GM18505 (cell line): ENCODE measurements at regions not wholly inside any gene's neighbourhood (a gene's known extent, or its start where the extent isn't known, plus 50 kb on each side); places are given as distances from the start of the nearest gene placed in this dataset.

ENCODE experiments used
- ATAC-seq: cut with Tn5 transposase; IDR thresholded peaks from one replicate; pipeline ENCODE4 v1.9.1; 2021; ENCODE audit not compliant: unreplicated experiment
- POLR2A ChIP-seq: IDR thresholded peaks from 4 replicates; pipeline ENCODE4 v1.6.1; 2011; ENCODE audit warnings: borderline replicate concordance; ENCODE audit not compliant: insufficient read depth, insufficient read length; ENCODE audit errors: extremely low read depth

- no peak for ATAC-seq
- TF ChIP-seq POLR2A, result no peak
Observed at GRCh38 chr3:104132566-104133403, 1233.9 kb upstream of the ALCAM start.

- no peak for ATAC-seq
- TF ChIP-seq POLR2A, result no peak
Observed at GRCh38 chr3:104133630-104134029, 1233.1 kb upstream of the ALCAM start.

GRCh38 chr3:104137116-104137515 lies 1229.6 kb upstream of the ALCAM start:
- ATAC-seq, result no peak
- no peak for TF ChIP-seq POLR2A

- no peak for ATAC-seq
- TF ChIP-seq POLR2A, result no peak
Observed at GRCh38 chr3:104145164-104145563, 1221.5 kb upstream of the ALCAM start.

GRCh38 chr3:104149154-104149553 lies 1217.6 kb upstream of the ALCAM start:
- no peak for TF ChIP-seq POLR2A
- ATAC-seq, result no peak

- TF ChIP-seq POLR2A, result no peak
- no peak for ATAC-seq
Observed at GRCh38 chr3:104150724-104151123, 1216.0 kb upstream of the ALCAM start.

GRCh38 chr3:104154896-104155295 lies 1211.8 kb upstream of the ALCAM start:
- no peak for ATAC-seq
- TF ChIP-seq POLR2A, result no peak

- TF ChIP-seq POLR2A, result no peak
- ATAC-seq, result no peak
Observed at GRCh38 chr3:104165866-104166265, 1200.8 kb upstream of the ALCAM start.

GRCh38 chr3:104168386-104168785 lies 1198.3 kb upstream of the ALCAM start:
- no peak for TF ChIP-seq POLR2A
- ATAC-seq, result no peak

GRCh38 chr3:104175696-104176095 lies 1191.0 kb upstream of the ALCAM start:
- no peak for TF ChIP-seq POLR2A
- no peak for ATAC-seq

- ATAC-seq, result no peak
Observed at GRCh38 chr3:104176706-104177105, 1190.0 kb upstream of the ALCAM start.

GRCh38 chr3:104178680-104179079 lies 1188.0 kb upstream of the ALCAM start:
- ATAC-seq, result no peak
- no peak for TF ChIP-seq POLR2A

More at GRCh38 chr3:104176706-104177105, 1190.0 kb upstream of the ALCAM start:
- no peak for TF ChIP-seq POLR2A

- no peak for TF ChIP-seq POLR2A
- ATAC-seq, result no peak
Observed at GRCh38 chr3:104180906-104181305, 1185.8 kb upstream of the ALCAM start.

- no peak for TF ChIP-seq POLR2A
- no peak for ATAC-seq
Observed at GRCh38 chr3:104190681-104191080, 1176.0 kb upstream of the ALCAM start.
